ENCODE measurements at regions not wholly inside any gene's neighbourhood (a gene's known extent, or its start where the extent isn't known, plus 50 kb on each side); places are given as distances from the start of the nearest gene placed in this dataset.

DNA sequence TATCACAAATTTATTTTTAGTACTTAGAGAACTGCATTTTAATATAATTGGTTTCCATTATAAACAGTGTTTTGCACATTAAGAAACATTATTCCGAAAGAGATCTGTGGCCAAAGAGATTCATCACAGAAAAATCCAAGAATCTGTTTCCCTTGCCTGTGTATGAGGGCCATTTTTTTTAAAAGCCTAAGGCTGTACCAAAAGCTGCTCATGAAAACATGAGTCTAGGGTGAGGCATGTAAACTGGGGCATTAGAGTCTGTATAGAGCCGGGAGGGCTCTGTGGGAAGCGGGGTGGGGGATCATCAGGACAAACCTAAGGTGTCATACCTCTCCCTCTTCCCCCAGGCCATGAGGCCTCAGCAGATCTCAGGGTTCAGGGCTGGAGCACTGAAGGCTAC, 223.8 kb downstream of the FBXO15 start (continued):
- TF ChIP-seq, protein P1, sequence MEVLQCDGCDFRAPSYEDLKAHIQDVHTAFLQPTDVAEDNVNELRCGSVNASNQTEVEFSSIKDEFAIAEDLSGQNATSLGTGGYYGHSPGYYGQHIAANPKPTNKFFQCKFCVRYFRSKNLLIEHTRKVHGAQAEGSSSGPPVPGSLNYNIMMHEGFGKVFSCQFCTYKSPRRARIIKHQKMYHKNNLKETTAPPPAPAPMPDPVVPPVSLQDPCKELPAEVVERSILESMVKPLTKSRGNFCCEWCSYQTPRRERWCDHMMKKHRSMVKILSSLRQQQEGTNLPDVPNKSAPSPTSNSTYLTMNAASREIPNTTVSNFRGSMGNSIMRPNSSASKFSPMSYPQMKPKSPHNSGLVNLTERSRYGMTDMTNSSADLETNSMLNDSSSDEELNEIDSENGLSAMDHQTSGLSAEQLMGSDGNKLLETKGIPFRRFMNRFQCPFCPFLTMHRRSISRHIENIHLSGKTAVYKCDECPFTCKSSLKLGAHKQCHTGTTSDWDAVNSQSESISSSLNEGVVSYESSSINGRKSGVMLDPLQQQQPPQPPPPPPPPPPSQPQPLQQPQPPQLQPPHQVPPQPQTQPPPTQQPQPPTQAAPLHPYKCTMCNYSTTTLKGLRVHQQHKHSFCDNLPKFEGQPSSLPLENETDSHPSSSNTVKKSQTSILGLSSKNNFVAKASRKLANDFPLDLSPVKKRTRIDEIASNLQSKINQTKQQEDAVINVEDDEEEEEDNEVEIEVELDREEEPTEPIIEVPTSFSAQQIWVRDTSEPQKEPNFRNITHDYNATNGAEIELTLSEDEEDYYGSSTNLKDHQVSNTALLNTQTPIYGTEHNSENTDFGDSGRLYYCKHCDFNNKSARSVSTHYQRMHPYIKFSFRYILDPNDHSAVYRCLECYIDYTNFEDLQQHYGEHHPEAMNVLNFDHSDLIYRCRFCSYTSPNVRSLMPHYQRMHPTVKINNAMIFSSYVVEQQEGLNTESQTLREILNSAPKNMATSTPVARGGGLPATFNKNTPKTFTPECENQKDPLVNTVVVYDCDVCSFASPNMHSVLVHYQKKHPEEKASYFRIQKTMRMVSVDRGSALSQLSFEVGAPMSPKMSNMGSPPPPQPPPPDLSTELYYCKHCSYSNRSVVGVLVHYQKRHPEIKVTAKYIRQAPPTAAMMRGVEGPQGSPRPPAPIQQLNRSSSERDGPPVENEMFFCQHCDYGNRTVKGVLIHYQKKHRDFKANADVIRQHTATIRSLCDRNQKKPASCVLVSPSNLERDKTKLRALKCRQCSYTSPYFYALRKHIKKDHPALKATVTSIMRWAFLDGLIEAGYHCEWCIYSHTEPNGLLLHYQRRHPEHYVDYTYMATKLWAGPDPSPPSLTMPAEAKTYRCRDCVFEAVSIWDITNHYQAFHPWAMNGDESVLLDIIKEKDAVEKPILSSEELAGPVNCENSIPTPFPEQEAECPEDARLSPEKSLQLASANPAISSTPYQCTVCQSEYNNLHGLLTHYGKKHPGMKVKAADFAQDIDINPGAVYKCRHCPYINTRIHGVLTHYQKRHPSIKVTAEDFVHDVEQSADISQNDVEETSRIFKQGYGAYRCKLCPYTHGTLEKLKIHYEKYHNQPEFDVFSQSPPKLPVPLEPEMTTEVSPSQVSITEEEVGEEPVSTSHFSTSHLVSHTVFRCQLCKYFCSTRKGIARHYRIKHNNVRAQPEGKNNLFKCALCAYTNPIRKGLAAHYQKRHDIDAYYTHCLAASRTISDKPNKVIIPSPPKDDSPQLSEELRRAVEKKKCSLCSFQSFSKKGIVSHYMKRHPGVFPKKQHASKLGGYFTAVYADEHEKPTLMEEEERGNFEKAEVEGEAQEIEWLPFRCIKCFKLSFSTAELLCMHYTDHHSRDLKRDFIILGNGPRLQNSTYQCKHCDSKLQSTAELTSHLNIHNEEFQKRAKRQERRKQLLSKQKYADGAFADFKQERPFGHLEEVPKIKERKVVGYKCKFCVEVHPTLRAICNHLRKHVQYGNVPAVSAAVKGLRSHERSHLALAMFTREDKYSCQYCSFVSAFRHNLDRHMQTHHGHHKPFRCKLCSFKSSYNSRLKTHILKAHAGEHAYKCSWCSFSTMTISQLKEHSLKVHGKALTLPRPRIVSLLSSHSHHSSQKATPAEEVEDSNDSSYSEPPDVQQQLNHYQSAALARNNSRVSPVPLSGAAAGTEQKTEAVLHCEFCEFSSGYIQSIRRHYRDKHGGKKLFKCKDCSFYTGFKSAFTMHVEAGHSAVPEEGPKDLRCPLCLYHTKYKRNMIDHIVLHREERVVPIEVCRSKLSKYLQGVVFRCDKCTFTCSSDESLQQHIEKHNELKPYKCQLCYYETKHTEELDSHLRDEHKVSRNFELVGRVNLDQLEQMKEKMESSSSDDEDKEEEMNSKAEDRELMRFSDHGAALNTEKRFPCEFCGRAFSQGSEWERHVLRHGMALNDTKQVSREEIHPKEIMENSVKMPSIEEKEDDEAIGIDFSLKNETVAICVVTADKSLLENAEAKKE (CRISPR knock-in tag; IDR thresholded peaks at IDR 0.05): no peak
- TF ChIP-seq POLR2AphosphoS5 (IDR thresholded peaks at IDR 0.05; ENCODE audit: low read depth) (no peak), EZH2phosphoT487 (IDR thresholded peaks at IDR 0.05; ENCODE audit: unreplicated experiment) (no peak)

DNA sequence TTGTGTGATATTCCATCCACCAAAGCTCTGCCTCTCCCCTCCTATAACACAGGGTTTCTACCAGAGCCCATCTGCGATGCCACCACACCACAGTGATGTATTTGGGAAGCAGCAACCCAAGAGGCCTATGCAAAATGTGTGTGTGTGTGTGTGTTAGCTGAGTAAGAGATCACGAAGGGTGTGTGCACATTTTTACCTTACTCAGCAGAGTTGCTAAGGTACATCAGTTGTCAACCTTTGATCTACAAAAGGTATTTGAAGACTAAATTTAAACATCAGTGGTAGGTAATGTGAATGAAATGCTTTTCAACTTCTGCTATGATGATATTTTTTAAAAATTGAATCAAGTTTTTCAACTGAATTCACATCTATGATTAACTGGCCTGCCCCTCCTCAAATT, 227.6 kb downstream of the FBXO15 start:
- Histone ChIP-seq H3K9me2 (ENCODE audit: insufficient read depth) (peaks cover 3% of the 10 kb centered on the region; the same call in 1 of the 2 replicates), H2AFZ (no peak overlapping the region), H3K4me3 (no peak overlapping the region), H4K20me1 (replicated peaks; ENCODE audit: insufficient read depth) (no peaks in the 10 kb centered on the region), H3K79me2 (replicated peaks; ENCODE audit: insufficient read depth) (no peaks in the 10 kb centered on the region), H3F3A (replicated peaks; ENCODE audit: low read depth) (no peaks in the 10 kb centered on the region), H3K36me3 (ENCODE audit: insufficient read depth) (no peaks in the 10 kb centered on the region), H3K27ac (ENCODE audit: low read depth) (no peak overlapping the region), H3K27me3 (ENCODE audit: insufficient read depth) (no peaks in the 10 kb centered on the region), H3K4me2 (no peak overlapping the region), H3K4me1 (ENCODE audit: insufficient read depth) (no peaks in the 10 kb centered on the region)
- H3K27ac Mint-ChIP-seq: no peak overlapping the region
- DNase-seq (ENCODE audit: low spot score) (no peak), ATAC-seq (no peak)
- H3K36me3 Mint-ChIP-seq (ENCODE audit: low read depth): no peaks in the 10 kb centered on the region
- TF ChIP-seq, protein P1 (CRISPR knock-in tag; IDR thresholded peaks at IDR 0.05): no peak
- TF ChIP-seq JUNB (IDR thresholded peaks at IDR 0.05; ENCODE audit: unreplicated experiment): no peak
- no peaks in the 10 kb centered on the region for H3K27me3 Mint-ChIP-seq (ENCODE audit: insufficient read depth, low read depth, poor library complexity)
- peaks cover 5% of the 10 kb centered on the region for H3K4me1 Mint-ChIP-seq
- no peaks in the 10 kb centered on the region; the same call in 2 of the 3 replicates for H3K9me3 Mint-ChIP-seq
- H3K4me3 Mint-ChIP-seq: no peak overlapping the region

All from GM23338 (cell line).